T-helper 1 cell (primary cell): ENCODE measurements at regions not wholly inside any gene's neighbourhood (a gene's known extent, or its start where the extent isn't known, plus 50 kb on each side); places are given as distances from the start of the nearest gene placed in this dataset.

Experiments
- DNase-seq, 5 donors: peaks; one replicate each; pipeline ENCODE4 v3.0.0-alpha.2; 2012 to 2020

DNA sequence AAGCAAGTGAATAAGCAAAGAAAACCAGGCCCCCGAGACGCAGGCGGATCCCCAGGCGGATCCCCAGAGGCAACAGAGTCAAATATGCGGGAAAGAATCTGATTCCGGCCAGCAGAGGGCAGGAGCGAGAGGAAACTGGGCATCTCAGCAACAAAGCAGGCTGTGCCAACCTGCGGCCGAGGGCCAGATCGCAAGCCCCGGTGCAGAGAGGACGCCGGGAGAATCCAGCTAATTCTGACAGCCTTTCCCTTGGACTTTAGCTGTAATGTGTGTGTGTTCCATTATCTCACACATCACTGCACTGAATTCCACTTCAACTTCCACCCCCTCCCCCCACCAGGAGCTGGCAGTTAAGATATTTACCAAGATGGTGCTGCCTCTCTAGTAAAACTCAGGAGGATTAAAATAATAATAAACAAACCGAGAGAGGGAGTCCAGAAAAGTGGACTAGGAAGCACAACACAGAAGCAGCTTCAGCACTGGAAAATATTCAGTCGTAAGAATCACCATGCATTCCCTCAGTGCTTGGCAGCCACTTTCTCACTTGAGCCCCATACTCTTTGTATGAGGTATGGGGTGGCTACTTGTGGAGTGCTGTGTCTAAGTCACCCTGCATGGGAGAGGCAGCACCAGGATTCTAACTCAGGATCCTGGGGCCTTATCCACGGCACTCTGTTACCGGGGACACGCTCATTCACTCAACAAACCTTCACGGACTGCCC is 66.2 kb upstream of the SNX9 start:
- peak; percentile 40 to 75 (median 66) for DNase-seq

DNA sequence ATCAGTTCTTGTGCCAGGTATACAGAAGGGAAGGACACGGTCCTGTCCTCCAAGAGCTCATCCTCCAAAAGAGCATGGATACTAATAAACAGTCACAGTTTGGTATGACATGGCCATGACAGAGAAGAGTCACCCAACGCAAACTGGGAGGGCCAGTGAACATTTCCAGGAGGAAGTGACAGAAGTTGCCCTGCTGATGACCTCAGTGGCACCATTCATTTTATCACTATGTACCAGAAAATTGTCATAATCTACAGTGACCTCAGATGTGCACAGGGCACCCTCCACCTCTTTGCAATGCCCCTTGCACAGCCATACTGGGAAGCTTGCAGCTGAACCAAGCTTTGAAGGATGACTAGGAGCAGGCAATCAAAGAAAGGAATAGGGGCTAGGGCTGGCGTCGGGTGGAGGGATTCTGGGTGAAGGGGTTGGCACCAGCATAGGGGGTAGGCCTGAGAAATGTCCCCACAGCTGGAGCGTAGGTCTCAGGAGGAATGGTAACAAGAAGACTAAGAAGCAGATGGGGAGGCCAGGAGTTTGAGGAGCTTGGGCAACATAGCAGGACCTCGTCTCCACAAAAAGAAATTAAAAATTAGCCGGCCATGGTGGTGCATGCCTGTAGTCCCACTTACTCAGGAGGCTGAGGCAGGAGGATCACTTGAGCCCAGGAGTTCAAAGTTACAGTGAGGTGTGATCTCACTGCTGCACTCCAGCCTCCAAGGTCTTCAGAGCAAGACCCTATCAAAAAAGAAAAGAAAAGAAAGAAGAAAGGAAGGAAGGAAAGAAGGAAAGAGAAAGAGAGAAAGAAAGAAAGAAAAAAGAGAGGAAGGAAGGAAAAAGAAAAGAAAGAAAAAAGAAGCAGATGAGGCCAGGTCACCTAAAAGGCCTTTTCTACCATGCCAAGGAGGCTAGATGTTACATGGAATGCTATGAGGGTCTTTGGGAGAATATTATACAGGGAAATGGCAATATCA is 65.3 kb upstream of the SNX9 start:
- DNase-seq = no peak

DNA sequence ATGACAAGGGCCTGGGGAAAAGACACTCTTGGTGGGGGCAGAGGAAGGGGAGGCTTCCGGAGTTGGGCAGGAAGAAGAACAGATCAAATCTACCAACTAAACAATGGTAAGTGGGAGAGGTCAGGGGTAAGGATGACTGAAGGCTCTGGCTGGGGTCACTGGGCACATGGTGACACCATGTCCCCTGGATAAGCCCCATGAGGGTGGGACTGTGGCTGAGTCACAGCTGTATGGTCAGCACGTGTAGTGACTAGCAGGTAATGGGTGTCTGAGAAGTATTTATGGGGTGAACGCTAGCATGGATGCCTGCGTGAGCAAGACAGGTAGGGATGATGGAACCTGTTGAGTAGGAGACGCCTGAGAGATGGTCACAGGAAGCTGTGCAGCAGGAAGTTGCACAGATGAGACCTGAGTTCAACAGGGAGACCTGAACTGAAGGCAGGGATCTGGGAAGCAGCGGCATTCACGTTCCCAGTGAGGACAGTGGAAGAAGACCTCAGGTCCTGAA is 64.5 kb upstream of the SNX9 start:
- DNase-seq = no peak

DNA sequence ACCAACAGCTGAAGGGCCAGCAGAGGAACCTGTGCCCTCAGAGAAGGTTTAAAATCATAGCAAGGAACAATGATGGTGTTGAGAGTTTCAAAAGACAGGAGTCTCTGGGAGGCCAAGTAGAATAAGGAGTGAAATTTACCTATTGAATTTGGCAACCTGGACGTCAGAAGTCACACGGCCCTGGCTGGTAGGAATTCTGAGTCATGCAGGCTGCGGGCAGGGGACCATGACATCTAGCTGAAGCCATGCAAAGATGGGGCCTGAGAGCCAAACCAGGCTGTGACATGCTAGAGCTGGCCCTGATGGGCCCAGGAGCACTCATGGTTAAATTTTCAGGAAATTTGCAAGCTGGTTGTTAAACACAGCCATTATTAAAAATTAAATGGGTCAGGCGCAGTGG is 64.0 kb upstream of the SNX9 start:
- no peak for DNase-seq

DNA sequence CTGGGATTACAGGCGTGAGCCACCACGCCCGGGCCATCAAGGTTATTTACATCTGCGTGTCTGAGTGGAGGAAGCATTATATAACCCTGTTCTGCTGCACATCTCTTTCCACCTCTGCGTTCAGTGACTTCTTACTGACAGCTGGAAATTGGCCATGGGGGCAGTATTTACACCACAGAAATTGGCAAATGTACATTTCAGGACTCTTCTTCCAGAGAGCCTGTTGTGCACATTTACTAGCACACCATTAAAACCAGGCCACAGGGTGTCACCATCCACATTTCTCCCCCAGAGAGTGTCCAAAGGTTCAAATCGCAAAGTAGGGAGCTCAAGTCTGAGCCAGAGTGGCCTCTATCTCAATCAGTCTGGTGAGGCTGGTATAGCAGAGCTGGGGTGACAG is 62.9 kb upstream of the SNX9 start:
- no peak for DNase-seq

DNA sequence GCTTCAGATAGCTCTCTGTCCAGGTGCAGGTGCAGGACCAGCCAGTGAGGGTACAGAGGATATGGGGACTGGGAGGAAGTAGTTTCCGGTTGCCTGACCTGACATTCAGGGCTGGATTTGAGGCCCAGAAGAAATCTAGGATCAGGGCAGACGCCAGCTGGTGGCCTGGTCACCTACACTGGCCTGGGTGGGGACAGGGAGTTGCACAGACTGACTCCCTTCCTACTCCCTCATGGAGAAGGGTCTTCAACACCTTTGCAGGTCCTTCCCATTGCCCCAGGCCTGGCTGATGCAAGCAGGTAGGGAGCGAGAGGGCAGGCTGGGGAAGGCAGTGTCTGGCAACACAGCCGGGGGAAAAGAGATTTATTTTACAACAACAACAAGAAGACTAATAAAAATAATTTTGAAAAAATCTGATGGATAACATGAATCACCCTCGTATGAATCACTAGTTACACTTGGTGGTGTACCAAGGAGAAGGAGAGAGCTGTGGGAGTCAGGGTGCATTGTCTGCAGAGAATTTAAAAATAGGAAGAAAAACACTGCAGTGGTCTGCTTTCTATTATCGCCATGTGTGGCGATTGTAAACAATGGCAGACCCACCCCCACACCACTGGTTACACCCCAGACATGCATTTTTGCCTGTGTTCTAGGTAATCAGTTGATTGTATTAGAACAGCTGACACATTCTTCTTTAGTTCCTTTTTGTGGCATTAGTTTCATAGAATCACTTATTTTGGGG is 62.3 kb upstream of the SNX9 start:
- DNase-seq = no peak

DNA sequence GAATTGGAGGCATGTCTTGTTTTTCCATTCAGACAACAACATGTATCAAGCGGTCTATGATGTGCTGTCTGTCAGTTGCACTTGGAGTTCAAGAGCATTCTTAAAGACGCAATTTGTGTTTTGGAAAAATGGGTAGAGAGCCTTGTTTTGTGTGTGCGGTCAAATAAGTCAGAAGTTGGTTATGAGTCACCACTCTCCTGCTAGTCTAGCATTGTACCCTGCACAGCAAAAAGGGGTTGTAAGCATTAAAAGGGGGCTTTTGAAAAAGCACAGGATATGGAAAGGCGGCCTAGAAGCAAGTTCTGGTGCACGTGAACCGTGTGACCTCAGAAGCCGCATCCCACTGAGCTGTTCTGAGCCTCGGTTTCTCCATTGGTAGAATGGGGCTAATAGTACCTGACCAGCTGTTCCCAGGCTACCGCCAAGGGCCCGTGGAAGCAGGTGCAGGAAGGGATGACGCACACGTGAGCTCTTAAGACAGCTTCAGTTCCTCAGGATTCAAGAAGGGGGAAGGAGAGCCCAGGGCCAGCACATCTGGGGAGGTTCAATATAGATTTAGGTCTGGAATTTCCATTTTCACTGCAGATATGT is 61.6 kb upstream of the SNX9 start:
- peak in 2 of 5 donors; percentile 32 to 86 for DNase-seq

DNA sequence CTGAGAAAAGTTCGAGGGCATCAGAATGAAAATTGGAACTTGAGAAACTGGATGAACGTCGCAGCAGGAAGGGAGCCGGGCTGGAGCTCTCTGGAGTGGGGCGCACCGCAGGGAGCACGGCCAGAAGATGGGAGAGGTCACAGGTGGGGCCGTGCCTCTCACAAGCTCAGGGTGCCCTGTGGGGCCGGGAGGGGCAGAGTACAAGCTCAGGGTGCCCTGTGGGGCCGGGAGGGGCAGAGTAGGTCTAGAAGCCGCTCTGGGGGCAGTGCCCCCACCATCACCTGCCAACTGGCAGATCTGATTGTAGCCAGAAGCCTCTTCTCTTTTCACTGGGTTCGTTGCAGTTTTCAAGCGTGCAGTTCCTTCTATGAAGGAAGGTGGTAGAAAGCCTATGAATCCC is 61.1 kb upstream of the SNX9 start:
- DNase-seq = no peak

DNA sequence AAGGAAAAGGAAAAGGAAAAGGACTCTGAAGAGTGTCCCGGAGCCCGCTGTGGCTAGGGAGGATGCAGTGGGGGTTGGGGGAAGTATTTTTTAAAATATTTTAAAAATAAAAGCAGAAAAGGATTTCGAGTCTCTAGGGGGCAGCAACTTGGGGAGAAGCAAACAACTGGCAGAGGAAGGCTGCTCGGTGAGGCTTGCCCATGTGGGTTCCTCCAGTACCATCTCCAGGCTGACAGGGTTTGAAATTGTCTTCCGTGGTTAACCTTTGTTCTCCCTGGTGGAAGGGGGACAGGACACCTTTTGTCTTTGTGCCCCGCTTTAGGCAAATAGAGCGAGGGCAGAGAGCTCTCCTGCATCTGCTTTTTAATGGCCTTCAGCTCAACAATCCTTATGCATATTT is 60.4 kb upstream of the SNX9 start:
- no peak for DNase-seq

DNA sequence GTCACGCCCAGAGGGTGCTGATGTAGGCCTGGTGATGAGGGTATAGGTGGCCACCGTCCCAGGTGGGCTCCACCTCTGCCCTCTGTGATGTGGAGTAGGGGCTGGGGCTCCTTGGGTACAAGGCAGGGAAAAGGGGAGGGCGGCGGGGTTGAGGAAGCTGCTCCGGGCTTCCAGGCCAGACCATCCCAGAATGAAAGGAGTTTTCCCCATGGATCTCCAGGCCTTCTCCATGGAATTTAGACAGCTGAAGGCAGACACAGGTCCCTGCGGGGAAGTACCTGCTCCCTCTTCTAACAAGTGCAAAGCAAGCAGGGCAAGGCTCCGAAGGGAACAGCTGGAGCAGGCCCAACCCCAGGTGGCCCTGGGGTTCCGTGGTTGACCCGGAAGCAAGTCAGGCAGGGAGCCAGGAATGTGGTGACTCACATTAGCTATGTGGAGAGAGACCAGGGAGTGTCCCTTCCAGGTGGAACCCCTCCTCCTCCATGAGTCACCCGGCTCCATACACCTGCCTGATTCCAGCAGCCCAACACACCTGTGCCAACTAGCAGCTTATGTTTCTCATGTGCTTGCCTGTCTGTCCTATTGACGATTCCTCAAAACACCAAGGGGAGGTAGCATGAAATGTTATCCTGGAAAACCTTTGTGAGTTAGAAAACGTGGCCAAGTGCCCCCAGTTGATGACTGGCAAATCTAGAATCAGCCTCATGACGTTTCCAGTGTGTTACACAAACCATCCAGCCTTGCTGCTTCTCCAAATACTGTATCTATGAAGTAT is 59.7 kb upstream of the SNX9 start:
- DNase-seq = peak in 1 of 5 donors; percentile 21

DNA sequence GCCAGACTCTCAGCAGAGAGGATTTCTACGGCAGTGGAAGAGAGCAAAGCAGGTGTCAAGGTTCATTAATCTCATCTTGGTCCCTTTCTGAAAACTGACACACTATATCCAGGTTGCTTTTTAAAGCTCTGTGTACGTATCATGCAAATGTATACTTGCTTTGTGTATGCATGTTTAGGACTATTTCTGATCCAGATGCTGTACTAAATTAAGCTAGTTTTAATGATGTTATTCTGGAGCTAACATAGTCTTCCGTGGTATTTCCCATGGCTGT is 59.2 kb upstream of the SNX9 start:
- no peak for DNase-seq

DNA sequence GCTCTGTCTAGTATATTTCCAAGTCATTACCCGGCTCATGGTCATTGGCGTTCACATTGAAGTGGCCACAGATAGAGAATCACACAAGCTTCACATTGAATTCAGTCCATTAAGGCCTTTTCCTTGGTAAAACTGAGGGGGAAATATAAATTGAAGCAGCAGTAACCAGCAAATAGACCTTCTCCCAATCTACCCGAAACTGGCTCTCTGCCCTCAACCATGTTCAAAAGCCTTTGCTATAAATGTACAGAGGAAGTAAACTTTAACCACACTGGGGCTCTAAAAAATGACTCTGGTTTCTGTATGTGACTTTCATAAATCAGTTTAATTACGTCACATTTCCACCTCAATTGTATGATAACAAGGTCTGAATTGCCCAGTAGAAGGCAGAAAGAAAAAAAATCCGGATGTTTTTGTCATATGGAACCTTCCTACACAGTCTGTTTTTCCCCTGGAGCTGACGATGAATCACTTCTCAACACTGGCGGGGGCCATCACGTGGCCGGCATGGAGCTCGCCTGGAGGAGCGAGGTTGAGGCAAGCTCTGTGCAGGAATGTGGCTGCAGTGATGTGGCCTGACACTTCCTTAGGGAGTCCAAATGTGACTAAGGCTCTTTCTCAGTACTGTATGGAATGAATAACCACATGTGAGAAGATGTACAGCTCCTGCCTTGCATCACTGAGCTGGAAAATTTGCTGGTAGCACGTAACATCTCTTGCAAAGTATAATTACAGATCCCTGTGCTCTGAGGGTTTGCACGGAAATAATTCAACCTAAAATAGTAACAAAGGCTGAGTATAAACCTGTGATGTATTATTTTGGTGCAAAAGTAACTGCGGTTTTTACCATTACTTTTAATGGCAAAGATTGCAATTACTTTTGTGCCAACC is 58.6 kb upstream of the SNX9 start:
- peak; percentile 69 to 93 (median 81) for DNase-seq

DNA sequence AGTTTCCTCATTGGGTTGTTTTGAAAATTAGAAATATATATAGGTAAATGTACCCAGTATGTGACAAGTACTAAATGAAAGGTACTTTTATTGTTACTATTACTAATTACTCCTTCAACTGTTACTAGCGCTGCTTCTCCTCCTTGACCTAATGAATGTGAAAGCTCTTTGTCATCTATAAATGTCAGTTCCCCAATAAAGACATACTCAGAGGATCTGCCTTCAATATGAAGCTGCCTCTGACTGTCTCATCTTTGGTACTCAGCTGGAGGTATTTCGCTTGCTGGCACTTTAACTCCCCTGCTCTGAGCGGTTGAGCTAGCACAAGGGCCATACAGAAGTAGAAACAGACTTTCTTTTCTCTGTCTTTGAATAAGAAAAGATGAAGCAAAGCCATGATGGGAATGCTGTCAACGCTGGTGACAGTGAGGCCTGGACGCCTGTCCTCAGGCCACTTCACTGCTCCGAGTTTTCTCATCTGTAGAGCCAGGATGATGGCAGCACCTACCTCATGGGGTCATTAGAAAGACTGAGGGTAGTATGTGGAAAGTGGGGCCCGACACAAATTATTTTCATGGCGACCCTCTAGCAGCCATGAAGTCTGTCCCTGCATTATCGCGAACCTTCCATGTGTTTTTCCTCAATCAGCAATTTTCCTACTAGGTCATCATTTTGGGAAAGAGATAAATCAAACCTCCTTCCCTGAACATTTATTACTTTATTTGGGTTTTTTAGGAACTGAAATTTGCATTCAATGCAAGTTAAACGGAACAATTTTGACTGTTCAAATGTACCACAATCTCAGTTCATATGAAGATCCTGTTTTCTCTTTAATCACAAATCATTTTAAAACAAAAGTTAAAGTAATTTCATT is 55.9 kb upstream of the SNX9 start:
- DNase-seq = no peak

DNA sequence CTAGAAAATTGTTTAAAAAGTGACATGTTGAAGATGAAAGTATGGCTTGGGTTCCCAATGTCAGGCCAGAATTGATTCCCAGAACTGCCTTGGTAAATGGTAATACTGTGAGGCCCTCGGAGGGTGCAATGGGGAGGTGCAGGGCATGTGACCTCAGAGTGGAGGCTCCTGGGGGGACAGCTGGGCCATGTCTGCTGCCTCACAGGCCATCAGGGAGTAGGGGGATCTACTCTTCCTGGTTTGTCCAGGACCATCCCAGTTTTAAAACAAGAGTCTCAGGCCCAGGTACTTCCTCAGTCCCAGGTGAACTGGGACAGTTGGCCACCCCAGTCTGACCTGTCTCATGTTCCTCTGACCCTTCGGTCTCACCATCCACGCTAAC is 55.3 kb upstream of the SNX9 start:
- DNase-seq = no peak

DNA sequence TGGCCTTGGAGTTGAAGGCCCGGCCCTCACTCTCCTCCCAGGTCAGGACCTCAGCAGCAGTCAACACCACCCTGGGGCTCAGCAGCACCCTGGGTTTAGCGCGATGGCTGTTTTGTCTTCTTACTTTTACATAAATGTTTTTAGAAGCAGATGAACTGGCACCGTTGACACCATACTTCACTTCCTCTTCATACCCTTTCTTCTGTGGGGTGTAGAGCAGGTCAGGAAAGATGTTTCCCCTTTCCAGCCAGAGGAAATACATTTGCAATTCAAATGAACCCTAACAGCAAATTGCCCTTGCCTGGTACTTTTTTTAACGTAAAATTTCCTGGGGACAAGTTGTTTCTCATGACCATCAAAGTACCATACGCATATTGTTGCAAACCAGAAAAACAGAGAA is 54.7 kb upstream of the SNX9 start:
- no peak for DNase-seq

DNA sequence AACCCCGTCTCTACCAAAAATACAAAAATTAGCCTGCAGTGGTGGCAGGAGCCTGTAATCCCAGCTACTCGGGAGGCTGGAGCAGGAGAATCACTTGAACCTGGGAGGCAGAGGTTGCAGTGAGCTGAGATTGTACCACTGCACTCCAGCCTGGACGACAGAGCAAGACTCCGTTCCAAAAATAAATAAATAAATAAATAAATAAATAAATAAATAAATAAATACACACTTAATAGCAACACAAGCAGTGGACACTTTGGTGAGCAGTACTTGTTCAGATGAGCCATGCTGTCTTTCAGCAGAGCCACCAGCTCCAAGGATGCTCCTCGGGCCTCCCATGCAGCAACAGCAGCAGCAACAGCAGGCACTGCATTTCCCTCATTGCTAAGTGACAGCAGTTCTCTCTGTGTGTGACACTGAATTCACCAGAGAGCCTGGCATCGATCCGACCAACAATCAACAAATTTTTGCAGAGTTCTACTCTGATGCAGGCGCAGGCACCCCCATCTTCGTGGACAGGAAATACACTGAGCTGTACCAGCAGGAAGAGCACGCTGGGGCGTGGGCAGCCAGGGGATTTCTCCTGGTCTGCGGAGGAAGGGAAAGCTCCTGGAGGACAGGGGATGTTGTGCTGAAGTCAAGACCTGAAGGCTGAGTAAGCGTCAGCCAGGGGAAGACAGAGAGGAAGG is 54.0 kb upstream of the SNX9 start:
- peak in 1 of 5 donors; percentile 15 for DNase-seq

DNA sequence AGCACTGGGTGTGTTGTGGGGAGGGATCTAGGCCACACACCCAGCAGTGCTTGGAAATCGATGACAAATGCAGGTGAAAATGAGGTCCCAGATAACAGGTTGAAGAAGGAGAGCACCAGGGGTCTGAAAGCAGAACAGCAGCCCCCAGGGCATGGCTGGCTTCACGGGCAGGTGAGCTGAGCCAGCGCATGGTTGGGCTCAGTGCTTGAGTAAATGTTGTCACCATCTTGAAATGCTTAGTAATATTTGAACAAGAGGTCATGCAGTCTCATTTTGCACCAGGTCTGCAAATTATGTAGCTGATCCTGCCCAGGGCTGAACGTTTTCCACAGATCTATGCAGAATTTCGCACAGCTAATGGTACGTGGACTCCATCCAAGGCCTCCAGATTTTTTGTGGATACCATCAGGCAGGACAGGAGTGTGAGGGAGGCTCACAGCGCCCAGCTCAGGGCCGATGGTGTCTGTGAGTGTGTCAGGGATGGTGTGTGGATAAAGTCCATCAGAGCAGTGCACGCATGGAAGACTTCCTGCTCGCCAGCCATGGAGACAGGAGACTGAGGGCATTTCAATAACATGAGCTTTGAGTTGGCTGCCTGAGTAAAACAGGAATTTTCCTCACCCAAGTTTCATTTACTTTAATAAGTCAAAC is 53.1 kb upstream of the SNX9 start:
- DNase-seq = no peak

DNA sequence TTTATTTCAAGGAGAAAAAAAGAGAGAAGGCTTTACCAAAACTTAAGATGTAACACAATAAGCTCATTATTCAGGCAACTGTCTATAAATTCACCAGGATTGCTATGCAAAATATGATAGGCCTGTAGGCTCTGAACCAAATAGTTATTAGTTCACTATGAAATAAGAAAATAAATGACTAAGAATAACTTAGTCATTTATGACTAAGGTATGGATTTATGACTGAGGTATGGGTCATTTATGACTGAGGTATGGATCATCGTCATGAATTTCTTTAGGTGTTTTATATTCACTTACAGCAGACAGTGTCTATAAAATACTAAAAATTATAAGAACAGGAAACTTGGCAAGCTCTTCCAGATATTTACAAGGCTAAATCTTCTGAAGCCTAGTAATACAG is 52.1 kb upstream of the SNX9 start:
- no peak for DNase-seq

DNA sequence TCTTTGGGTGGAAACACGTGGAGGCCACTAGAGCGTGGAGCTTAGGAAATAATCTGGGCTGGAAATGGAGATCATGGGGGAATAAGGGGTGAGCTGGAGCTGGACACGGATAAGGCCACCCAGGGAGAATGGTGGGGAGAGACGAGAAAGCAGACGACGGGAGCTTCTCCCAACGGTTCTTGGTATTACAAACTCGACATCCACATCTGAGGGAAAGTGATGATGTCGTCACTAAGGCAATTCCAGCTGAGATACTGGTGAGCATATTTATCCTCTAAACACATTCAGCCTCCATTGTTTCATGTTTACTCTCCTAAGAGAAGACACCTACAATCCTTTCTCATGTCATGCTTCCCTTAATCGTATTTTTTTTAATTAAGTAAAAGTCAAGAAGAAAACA is 50.2 kb upstream of the SNX9 start:
- no peak for DNase-seq
